GM19452 (cell line): ENCODE measurements at regions not wholly inside any gene's neighbourhood (a gene's known extent, or its start where the extent isn't known, plus 50 kb on each side); places are given as distances from the start of the nearest gene placed in this dataset.

Experiments
- ATAC-seq: cut with Tn5 transposase; IDR thresholded peaks from one replicate; pipeline ENCODE4 v1.9.1; 2021; ENCODE audit not compliant: unreplicated experiment

- no peak for ATAC-seq
These were observed 513.3 kb upstream of the NOX3 start for GRCh38 chr6:155968921-155969320.

DNA sequence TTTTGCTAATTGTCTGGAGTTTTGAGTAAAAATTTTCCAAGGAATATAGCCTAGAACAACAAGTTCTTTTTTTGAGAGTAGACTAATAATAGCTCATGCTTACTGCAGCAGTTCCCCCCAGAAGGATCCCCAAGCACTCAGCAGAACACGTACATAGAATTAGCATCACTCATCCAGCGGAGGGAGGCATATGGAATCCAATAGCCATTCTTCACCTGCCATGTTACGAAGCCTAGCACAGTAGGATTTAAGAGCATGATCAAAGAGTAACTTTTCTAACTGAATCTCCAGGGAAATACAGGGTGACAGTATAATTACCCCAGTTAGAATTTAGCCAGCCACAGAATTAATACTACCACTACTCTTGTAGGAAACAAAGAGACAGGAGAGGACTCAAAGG lies 511.7 kb upstream of the NOX3 start:
- ATAC-seq, result no peak

DNA sequence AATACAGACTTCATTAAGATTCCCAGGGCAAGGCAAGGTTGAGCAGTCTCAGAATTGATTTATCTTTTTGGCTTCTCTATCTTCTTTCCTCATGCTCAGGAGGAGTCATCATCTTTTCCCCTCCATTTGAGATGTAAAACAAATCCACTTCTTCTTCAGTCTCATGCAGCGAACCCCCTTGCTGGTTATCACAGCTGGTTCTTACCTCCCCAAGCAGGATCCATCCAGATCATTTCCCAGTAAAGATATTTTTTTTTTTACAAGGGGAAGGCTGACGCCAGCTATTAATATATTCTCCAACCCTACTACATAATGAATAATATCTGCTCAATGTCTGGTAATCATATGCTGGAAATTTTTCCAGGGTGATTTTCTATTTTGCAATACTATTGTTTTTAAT lies 508.9 kb upstream of the NOX3 start:
- ATAC-seq, result no peak

GRCh38 chr6:155962276-155962675 lies 506.6 kb upstream of the NOX3 start:
- ATAC-seq, result no peak

- ATAC-seq, result no peak
These were observed 504.4 kb upstream of the NOX3 start for GRCh38 chr6:155959898-155960495.

GRCh38 chr6:155958550-155958949 lies 502.9 kb upstream of the NOX3 start:
- no peak for ATAC-seq

DNA sequence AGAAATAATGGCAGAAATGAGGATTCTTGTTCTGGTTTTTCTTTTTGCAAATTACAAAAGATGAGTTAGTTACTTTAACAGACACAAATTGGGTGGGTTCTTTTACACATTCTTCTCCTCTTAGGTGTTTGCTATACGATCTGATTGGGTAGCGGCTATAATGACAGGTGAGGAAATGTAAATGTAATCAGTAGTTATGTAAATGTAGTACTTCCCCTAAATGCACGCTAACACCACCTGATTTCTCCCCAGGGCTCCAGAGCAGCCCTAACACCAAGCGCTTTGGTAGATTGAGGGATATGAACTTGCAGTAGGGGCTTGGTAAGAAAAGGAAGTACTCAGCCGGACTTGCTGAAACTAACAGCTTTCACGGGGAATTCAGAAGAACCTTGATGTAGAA lies 499.4 kb upstream of the NOX3 start:
- ATAC-seq, result no peak

DNA sequence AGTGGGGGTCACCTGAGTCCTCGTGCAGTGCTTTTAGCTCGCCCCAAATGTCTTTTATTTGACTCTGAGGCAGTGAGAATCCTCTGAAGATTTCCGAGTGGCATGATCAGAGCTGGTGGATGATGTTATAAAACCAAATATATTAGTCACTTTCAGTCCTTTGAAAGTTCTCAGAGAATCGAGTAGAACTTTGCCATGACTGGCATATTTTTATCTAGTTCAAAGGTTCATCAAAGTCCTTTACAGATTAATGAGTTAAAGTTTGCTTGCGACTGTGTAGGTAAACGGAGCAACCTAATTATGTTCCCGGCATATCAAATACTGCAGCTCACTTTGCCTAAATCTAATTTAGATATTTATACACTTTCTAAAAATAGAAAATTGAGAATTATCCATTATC lies 498.5 kb upstream of the NOX3 start:
- no peak for ATAC-seq

DNA sequence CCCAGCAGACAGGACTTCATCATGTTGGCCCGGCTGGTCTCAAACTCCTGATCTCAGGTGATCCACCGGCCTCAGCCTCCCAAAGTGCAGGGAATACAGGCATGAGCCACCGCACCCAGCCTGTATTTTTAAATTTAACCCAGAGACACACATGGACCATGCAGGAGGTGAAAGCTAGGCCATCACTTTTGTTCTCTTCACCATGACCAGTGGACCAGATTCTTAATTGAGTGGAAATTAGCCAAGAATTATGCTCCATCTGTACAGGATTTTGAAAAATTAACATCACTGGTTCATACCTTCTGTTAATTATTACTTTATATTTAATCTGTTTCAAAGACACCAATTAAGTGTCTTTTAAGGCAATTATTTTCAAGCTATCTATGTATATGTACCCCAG lies 493.6 kb upstream of the NOX3 start:
- ATAC-seq, result no peak

GRCh38 chr6:155946860-155947259 lies 491.2 kb upstream of the NOX3 start:
- no peak for ATAC-seq

GRCh38 chr6:155943635-155944034 lies 488.0 kb upstream of the NOX3 start:
- no peak for ATAC-seq

- ATAC-seq, result no peak
These were observed 483.6 kb upstream of the NOX3 start for GRCh38 chr6:155939253-155939652.

DNA sequence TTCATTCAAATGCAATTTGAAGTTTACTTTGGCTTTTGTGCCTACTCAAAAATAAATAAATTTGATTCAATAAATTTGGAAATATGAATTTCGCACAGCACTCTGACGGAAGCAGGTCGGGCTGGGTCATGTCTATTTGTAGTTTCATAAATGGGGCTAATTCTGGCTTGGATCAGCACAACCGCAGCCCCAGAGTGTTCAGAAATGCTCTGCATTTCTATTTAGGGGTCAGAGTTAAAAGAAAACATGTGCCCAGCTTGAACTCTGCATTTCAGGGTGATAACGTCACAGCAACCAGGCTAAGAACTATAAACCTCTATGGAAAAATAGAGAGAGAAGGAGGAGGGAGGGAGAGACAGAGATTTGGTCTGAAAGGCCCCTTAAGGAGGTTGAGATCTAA lies 480.9 kb upstream of the NOX3 start:
- no peak for ATAC-seq

DNA sequence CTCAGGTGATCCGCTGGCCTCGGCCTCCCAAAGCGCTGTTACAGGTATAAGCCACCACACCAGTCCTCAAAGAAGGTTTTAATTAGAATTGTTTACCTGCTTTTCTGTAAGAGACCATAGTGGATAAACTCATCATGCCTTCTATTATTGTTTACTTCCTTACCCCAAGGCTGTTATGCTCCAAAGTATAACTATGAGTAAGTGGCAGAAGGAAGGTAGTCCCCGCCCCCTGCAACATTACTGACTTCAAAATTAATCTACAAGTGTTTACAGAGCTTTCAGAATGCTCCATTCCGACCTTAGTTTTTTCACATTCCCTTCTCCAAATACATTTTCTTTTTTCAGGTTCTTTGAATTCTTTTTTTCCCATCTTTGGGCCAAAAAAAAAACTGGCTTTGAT lies 480.5 kb upstream of the NOX3 start:
- no peak for ATAC-seq

GRCh38 chr6:155916846-155917624 lies 461.4 kb upstream of the NOX3 start:
- no peak for ATAC-seq

GRCh38 chr6:155915651-155916050 lies 460.0 kb upstream of the NOX3 start:
- ATAC-seq, result no peak

GRCh38 chr6:155913816-155914215 lies 458.2 kb upstream of the NOX3 start:
- no peak for ATAC-seq

GRCh38 chr6:155909710-155910109 lies 454.1 kb upstream of the NOX3 start:
- ATAC-seq, result no peak

GRCh38 chr6:155895641-155896040 lies 440.0 kb upstream of the NOX3 start:
- ATAC-seq, result no peak

DNA sequence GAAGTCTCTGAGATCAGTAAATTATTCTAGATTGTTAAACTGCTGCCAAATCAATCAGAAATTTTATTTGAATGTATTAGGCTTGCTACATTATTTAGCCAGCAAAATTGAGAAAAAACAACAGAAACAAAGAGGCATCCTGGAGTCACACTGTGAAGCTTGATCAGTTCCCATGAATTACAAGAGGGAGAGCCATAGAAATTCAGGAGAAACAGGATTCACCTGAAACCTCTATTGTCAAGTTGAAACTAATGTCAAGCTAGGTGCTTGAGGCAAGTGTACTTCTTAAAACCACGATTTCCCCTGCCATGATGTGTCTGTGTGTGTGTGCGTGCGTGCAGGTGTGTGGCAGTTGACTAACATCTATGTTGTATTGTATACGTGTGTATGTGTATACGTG lies 439.1 kb upstream of the NOX3 start:
- ATAC-seq, result no peak

GRCh38 chr6:155894262-155894661 lies 438.6 kb upstream of the NOX3 start:
- no peak for ATAC-seq

DNA sequence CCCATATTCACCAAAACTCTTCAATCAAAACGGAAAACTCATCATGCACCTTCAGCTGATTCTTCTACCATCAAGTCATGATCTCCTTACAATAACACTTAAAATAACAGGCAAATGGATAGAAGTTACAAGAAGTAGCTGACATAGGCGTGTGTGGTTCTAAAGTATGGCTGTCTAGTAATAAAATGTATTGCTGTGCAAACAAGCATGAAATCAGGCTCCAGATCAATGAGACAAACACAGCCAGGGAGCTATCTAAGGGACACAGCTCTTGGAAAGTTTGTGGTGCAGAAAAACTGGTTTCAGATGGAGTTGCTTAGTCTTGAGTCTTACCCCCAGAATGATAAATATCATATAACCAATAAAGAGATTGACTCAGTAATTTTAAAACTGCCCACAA lies 434.8 kb upstream of the NOX3 start:
- no peak for ATAC-seq

GRCh38 chr6:155889410-155889809 lies 433.8 kb upstream of the NOX3 start:
- no peak for ATAC-seq
